ENCODE measurements at regions not wholly inside any gene's neighbourhood (a gene's known extent, or its start where the extent isn't known, plus 50 kb on each side); places are given as distances from the start of the nearest gene placed in this dataset.

DNA sequence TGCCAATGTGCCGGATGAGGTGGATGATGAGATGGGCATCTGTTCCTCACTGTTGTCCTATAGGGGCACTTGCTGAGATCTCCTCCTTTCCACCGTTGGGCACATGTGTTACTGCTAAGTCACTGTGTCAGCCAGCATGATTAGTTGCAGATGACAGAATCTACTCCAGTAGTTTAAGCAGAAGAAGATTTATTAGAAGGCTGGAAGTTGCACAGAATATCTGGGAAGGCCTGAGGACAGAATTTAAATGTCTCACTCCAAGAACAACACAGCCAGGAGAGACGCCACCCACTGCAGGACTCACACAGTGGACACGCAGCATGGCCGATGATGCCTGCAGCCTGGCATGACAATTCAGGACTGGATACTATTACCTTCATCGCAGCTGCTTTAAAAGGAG, 157.5 kb downstream of the NSG2 start:
- ChIA-PET SMC1A (ENCODE audit: uncharacterized antibody, unreplicated experiment) (no interaction called here), CTCF (no interaction called here), POLR2A (no interaction called here), RAD21 (ENCODE audit: unreplicated experiment) (no interaction called here)
- ATAC-seq = no peak
- intact Hi-C loops (cut with micrococcal nuclease; ENCODE audit: unreplicated experiment) = no loop called here
- Histone ChIP-seq H2AFZ (ENCODE audit: control insufficient read depth, low read depth, low read length) (no peak overlapping the region), H4K20me1 (ENCODE audit: control insufficient read depth, insufficient read depth) (no peaks in the 10 kb centered on the region), H3K9ac (ENCODE audit: control insufficient read depth, insufficient read depth, low read length) (no peak overlapping the region), H3K27me3 (replicated peaks in 1 of 2; ENCODE audit: control insufficient read depth in 2 of 2, insufficient read depth in 2 of 2, low read length in 1 of 2) (no peaks in the 10 kb centered on the region; a peak in 1 of 4 replicates), H3K4me2 (ENCODE audit: control insufficient read depth, insufficient read depth) (no peak overlapping the region), H3K27ac (ENCODE audit: control insufficient read depth, insufficient read depth) (no peak overlapping the region), H3K36me3 (ENCODE audit: control insufficient read depth in 2 of 2, insufficient read depth in 2 of 2, low read length in 1 of 2) (no peaks in the 10 kb centered on the region), H3K9me3 (replicated peaks; ENCODE audit: control insufficient read depth, insufficient read depth, low read length) (no peaks in the 10 kb centered on the region), H3K79me2 (ENCODE audit: control insufficient read depth, insufficient read depth, low read length) (no peaks in the 10 kb centered on the region), H3K4me1 (ENCODE audit: control insufficient read depth, insufficient read depth, low read length) (no peaks in the 10 kb centered on the region), H3K4me3 (no peak overlapping the region)
- no peak for FAIRE-seq
- in situ Hi-C loops (cut with MboI) = no loop called here
- WGBS (ENCODE audit: insufficient coverage, insufficient replicate concordance, low lambda C conversion rate, missing lambda C conversion rate) = 55% methylated on average over 6 of the region's 6 CpGs
- DNase-seq (ENCODE audit: low read depth, low spot score) = no peak
- BruUV-seq (replicated peaks) = no TSS peak
- TF ChIP-seq, protein P1, sequence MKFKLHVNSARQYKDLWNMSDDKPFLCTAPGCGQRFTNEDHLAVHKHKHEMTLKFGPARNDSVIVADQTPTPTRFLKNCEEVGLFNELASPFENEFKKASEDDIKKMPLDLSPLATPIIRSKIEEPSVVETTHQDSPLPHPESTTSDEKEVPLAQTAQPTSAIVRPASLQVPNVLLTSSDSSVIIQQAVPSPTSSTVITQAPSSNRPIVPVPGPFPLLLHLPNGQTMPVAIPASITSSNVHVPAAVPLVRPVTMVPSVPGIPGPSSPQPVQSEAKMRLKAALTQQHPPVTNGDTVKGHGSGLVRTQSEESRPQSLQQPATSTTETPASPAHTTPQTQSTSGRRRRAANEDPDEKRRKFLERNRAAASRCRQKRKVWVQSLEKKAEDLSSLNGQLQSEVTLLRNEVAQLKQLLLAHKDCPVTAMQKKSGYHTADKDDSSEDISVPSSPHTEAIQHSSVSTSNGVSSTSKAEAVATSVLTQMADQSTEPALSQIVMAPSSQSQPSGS (IDR thresholded peaks at IDR 0.05; ENCODE audit: low read length) = no peak
- TF ChIP-seq POU2F2 (IDR thresholded peaks at IDR 0.05; ENCODE audit: borderline replicate concordance, low read depth, low read length) (no peak), NFXL1 (IDR thresholded peaks at IDR 0.05; ENCODE audit: borderline replicate concordance) (no peak), ZNF24 (IDR thresholded peaks at IDR 0.05) (no peak), ATF7 (IDR thresholded peaks at IDR 0.05; ENCODE audit: low read depth) (no peak), ZNF622 (IDR thresholded peaks at IDR 0.05) (no peak), PAX5 (IDR thresholded peaks at IDR 0.05; ENCODE audit: borderline replicate concordance, low read depth, low read length) (no peak)
- TF ChIP-seq, protein P2, sequence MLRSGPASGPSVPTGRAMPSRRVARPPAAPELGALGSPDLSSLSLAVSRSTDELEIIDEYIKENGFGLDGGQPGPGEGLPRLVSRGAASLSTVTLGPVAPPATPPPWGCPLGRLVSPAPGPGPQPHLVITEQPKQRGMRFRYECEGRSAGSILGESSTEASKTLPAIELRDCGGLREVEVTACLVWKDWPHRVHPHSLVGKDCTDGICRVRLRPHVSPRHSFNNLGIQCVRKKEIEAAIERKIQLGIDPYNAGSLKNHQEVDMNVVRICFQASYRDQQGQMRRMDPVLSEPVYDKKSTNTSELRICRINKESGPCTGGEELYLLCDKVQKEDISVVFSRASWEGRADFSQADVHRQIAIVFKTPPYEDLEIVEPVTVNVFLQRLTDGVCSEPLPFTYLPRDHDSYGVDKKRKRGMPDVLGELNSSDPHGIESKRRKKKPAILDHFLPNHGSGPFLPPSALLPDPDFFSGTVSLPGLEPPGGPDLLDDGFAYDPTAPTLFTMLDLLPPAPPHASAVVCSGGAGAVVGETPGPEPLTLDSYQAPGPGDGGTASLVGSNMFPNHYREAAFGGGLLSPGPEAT (IDR thresholded peaks at IDR 0.05; ENCODE audit: low read depth) = no peak

Measured in GM12878 (cell line).